ENCODE measurements at regions not wholly inside any gene's neighbourhood (a gene's known extent, or its start where the extent isn't known, plus 50 kb on each side); places are given as distances from the start of the nearest gene placed in this dataset.
"Not testable (repeated sequence)": the region's sequence is repeated elsewhere in the genome, so short reads cannot be mapped to it uniquely, and the experiment has no call there.

DNA sequence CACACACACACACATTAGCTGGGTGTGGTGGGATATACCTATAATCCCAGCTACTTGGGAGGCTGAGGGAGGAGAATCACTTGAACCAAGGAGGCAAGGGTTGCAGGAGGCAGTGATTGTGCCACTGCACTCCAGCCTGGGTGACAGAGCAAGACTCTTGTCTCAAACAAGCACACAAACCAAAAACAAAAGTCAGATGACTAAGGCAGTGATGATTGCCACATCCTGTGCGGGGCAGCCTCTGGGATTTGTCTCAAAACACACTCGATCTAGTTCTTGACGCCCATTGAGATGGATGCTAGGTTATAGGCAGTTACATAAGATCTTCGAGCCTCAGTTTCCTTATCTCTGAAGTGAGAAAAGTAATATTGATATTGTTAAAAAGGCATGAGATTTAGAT, 57.8 kb upstream of the NBPF8 start:
- not testable (repeated sequence) for TF ChIP-seq EZH2 (IDR thresholded peaks at IDR 0.05; ENCODE audit: insufficient read depth, poor library complexity, severe bottlenecking); EZH2phosphoT487 (IDR thresholded peaks at IDR 0.05; ENCODE audit: insufficient read depth, low read depth)
